GM12878 (cell line): ENCODE measurements at regions not wholly inside any gene's neighbourhood (a gene's known extent, or its start where the extent isn't known, plus 50 kb on each side); places are given as distances from the start of the nearest gene placed in this dataset.
A peak's percentile ranks its signal among the peaks of the same experiment; 100 is the strongest.

Source experiments
- ATF2 ChIP-seq: IDR thresholded peaks from 2 replicates; pipeline ENCODE4 v1.6.1; 2012; ENCODE audit warnings: low read length, inconsistent platforms
- BCL3 ChIP-seq: IDR thresholded peaks from 2 replicates; pipeline ENCODE4 v1.6.1; 2011; ENCODE audit warnings: borderline replicate concordance, low read depth, mild to moderate bottlenecking, moderate library complexity, low read length; ENCODE audit not compliant: insufficient read depth, poor library complexity, severe bottlenecking
- EED ChIP-seq: sonication (generic); IDR thresholded peaks from 2 replicates; pipeline ENCODE4 v1.6.1; 2016; ENCODE audit warnings: antibody characterized with exemption, low read depth
- HCFC1 ChIP-seq: fragments of 150-350 bp; IDR thresholded peaks from 2 replicates; pipeline ENCODE4 v1.6.1; 2014; ENCODE audit warnings: low read length
- IRF4 ChIP-seq: IDR thresholded peaks from 2 replicates; pipeline ENCODE4 v1.6.1; 2011; ENCODE audit warnings: low read depth, low read length
- IRF5 ChIP-seq: fragments of 450-650 bp; IDR thresholded peaks from 2 replicates; pipeline ENCODE4 v1.6.1; 2017; ENCODE audit warnings: borderline replicate concordance
- KDM1A ChIP-seq: fragments of 200-600 bp; sonication (generic); IDR thresholded peaks from 2 replicates; pipeline ENCODE4 v1.6.1; 2016; ENCODE audit warnings: borderline replicate concordance
- MLLT1 ChIP-seq: fragments of 450-650 bp; IDR thresholded peaks from 2 replicates; pipeline ENCODE4 v1.6.1; 2016; ENCODE audit warnings: mild to moderate bottlenecking
- MTA2 ChIP-seq: fragments of 450-650 bp; IDR thresholded peaks from 2 replicates; pipeline ENCODE4 v1.6.1; 2016; ENCODE audit warnings: low read depth, mild to moderate bottlenecking, moderate library complexity
- MXI1 ChIP-seq: fragments of 150-350 bp; IDR thresholded peaks from 2 replicates; pipeline ENCODE4 v1.6.1; 2011; ENCODE audit warnings: low read depth, mild to moderate bottlenecking, inconsistent platforms, low read length, improper control_type of control experiment
- NFYB ChIP-seq: IDR thresholded peaks from 2 replicates; pipeline ENCODE4 v1.6.1; 2011; ENCODE audit warnings: low read depth, mild to moderate bottlenecking, low read length, improper control_type of control experiment, moderate library complexity; ENCODE audit not compliant: insufficient read depth
- NR2F1 ChIP-seq: fragments of 450-650 bp; conservative IDR thresholded peaks from 2 replicates; pipeline ENCODE4 v1.6.1; 2017; ENCODE audit warnings: mild to moderate bottlenecking
- PAX8 ChIP-seq: fragments of 450-650 bp; IDR thresholded peaks from 2 replicates; pipeline ENCODE4 v1.6.1; 2017; ENCODE audit warnings: mild to moderate bottlenecking, moderate library complexity
- SMAD5 ChIP-seq: IDR thresholded peaks from 2 replicates; pipeline ENCODE4 v1.6.1; 2016; ENCODE audit warnings: antibody characterized with exemption, low read depth
- SUPT20H ChIP-seq: IDR thresholded peaks from 2 replicates; pipeline ENCODE4 v1.6.1; 2011; ENCODE audit warnings: low read depth, mild to moderate bottlenecking, low read length, moderate library complexity, borderline replicate concordance; ENCODE audit not compliant: control insufficient read depth
- TBL1XR1 ChIP-seq: IDR thresholded peaks from 2 replicates; pipeline ENCODE4 v1.6.1; 2012; ENCODE audit warnings: low read depth, low read length, improper control_type of control experiment
- TCF12 ChIP-seq: IDR thresholded peaks from 2 replicates; pipeline ENCODE4 v1.6.1; 2011; ENCODE audit warnings: low read depth, mild to moderate bottlenecking, low read length
- USF2 ChIP-seq: IDR thresholded peaks from 2 replicates; pipeline ENCODE4 v1.6.1; 2011; ENCODE audit warnings: low read depth, low read length, improper control_type of control experiment, borderline replicate concordance
- YY1 ChIP-seq: IDR thresholded peaks from 2 replicates; pipeline ENCODE4 v1.6.1; 2011; ENCODE audit warnings: low read depth, mild to moderate bottlenecking, low read length
- ZNF592 ChIP-seq: fragments of 450-650 bp; IDR thresholded peaks from 2 replicates; pipeline ENCODE4 v1.6.1; 2017; ENCODE audit warnings: mild to moderate bottlenecking, moderate library complexity
- ZSCAN29 ChIP-seq: fragments of 450-650 bp; IDR thresholded peaks from 2 replicates; pipeline ENCODE4 v1.6.1; 2017; ENCODE audit warnings: mild to moderate bottlenecking, moderate library complexity

GRCh38 chr6:7960848-7961247 lies 50.3 kb upstream of the TXNDC5 start (continued):
- TF ChIP-seq IRF5: no peak
- TF ChIP-seq IRF4: no peak
- no peak for TF ChIP-seq PAX8
- no peak for TF ChIP-seq NFYB
- peak; percentile 61; the same call in 1 of the 2 replicates for TF ChIP-seq ATF2
- no peak for TF ChIP-seq MLLT1
- no peak for TF ChIP-seq EED
- TF ChIP-seq YY1: peak; percentile 82
- TF ChIP-seq KDM1A: no peak
- no peak for TF ChIP-seq BCL3
- TF ChIP-seq NR2F1: peak; percentile 54
- TF ChIP-seq ZNF592: no peak
- TF ChIP-seq MTA2: peak; percentile 74; the same call in 1 of the 2 replicates
- no peak for TF ChIP-seq ZSCAN29
- TF ChIP-seq TCF12: peak; percentile 80; the same call in 1 of the 2 replicates
- TF ChIP-seq USF2: no peak
- TF ChIP-seq SMAD5: no peak
- no peak for TF ChIP-seq TBL1XR1
- TF ChIP-seq MXI1: no peak
- no peak for TF ChIP-seq HCFC1
- TF ChIP-seq SUPT20H: no peak
